H1 (cell line): ENCODE measurements at regions not wholly inside any gene's neighbourhood (a gene's known extent, or its start where the extent isn't known, plus 50 kb on each side); places are given as distances from the start of the nearest gene placed in this dataset.

Source experiments
- CTCF ChIA-PET: fragments of 300-600 bp; sonication (Branson Sonifier 250); formaldehyde crosslinking; loops from one replicate; lab custom pipeline; 2021; ENCODE audit not compliant: partially characterized antibody; lab: Charles Lee
- POLR2A ChIA-PET: fragments of 300-600 bp; sonication (Branson Sonifier 250); formaldehyde crosslinking; loops from one replicate; lab custom pipeline; 2021; ENCODE audit warnings: inconsistent platforms; ENCODE audit not compliant: partially characterized antibody; lab: Charles Lee
- DNase-seq, 2 experiments: peaks; one replicate each; pipeline versions ENCODE4 v3.0.0 to v3.0.0-alpha.2; 2010 to 2022; ENCODE audit warnings: low spot score in 2 of 2, low read depth in 1 of 2, mixed read lengths in 1 of 2
- FAIRE-seq: peaks from 2 replicates; lab custom pipeline; 2011; peaks lifted over from hg19 to GRCh38; lab: Jason Lieb, UNC
- H2AFZ ChIP-seq: 2 replicates; pipeline ENCODE4 v1.8.1; 2012; ENCODE audit warnings: low read length, inconsistent platforms
- H2AK5ac ChIP-seq: 2 replicates; pipeline ENCODE4 v1.6.1; 2013; ENCODE audit warnings: low read depth, low read length
- H2BK120ac ChIP-seq: replicated peaks from 2 replicates; pipeline ENCODE3; 2013; ENCODE audit warnings: low read depth, low read length, inconsistent platforms
- H2BK12ac ChIP-seq: 2 replicates; pipeline ENCODE4 v1.6.1; 2013; ENCODE audit warnings: low read depth, low read length
- H2BK15ac ChIP-seq: 2 replicates; pipeline ENCODE4 v1.6.1; 2013; ENCODE audit warnings: low read length
- H2BK20ac ChIP-seq: 2 replicates; pipeline ENCODE4 v1.6.1; 2013; ENCODE audit warnings: low read length
- H2BK5ac ChIP-seq: 2 replicates; pipeline ENCODE4 v1.6.1; 2013; ENCODE audit warnings: low read depth, low read length
- H3K14ac ChIP-seq: 2 replicates; pipeline ENCODE4 v1.6.1; 2013; ENCODE audit warnings: inconsistent platforms; ENCODE audit not compliant: insufficient read length
- H3K18ac ChIP-seq: 2 replicates; pipeline ENCODE4 v1.6.1; 2013; ENCODE audit warnings: low read length; ENCODE audit errors: extremely low read depth
- H3K23ac ChIP-seq: 2 replicates; pipeline ENCODE4 v1.6.1; 2013; ENCODE audit warnings: inconsistent platforms; ENCODE audit not compliant: insufficient read length
- H3K23me2 ChIP-seq: 2 replicates; pipeline ENCODE4 v1.6.1; 2013; ENCODE audit warnings: low read depth, low read length
- H3K27ac ChIP-seq: 2 replicates; pipeline ENCODE4 v1.6.1; 2011; ENCODE audit warnings: low read depth, low read length, inconsistent platforms
- H3K27me3 ChIP-seq, 4 experiments: replicated peaks in 1 of 4; 1 replicate in 1 of 4; 2 replicates in 3 of 4; pipeline versions ENCODE4 v1.6.1 to v1.8.1; 2011 to 2013; ENCODE audit warnings: low read length in 3 of 4, mild to moderate bottlenecking in 3 of 4, inconsistent platforms in 2 of 4, mixed read lengths in 2 of 4, moderate library complexity in 1 of 4; ENCODE audit not compliant: control insufficient read depth in 3 of 4, insufficient read depth in 3 of 4; ENCODE audit errors: extremely low read depth in 1 of 4
- H3K36me3 ChIP-seq, 4 experiments: 2 replicates each; pipeline versions ENCODE4 v1.6.1 to v1.8.1; 2011 to 2013; ENCODE audit warnings: mild to moderate bottlenecking in 4 of 4, low read length in 3 of 4, moderate library complexity in 2 of 4, control low read depth in 1 of 4, inconsistent platforms in 1 of 4; ENCODE audit not compliant: insufficient read depth in 4 of 4, control insufficient read depth in 2 of 4
- H3K4ac ChIP-seq: replicated peaks from 2 replicates; pipeline ENCODE3; 2013; ENCODE audit warnings: low read length, low read depth, mixed read lengths, inconsistent platforms; ENCODE audit not compliant: insufficient read length
- H3K4me1 ChIP-seq, 4 experiments: replicated peaks in 1 of 4; 1 replicate in 1 of 4; 2 replicates in 3 of 4; pipeline versions ENCODE4 v1.6.1 to v1.8.1; 2011 to 2013; ENCODE audit warnings: low read length in 3 of 4, inconsistent platforms in 2 of 4, mixed read lengths in 1 of 4; ENCODE audit not compliant: insufficient read depth in 4 of 4, control insufficient read depth in 3 of 4
- H3K4me2 ChIP-seq, 2 experiments: 2 replicates each; pipeline versions ENCODE4 v1.6.1 to v1.8.1; 2011 to 2013; ENCODE audit warnings: low read depth in 2 of 2, low read length in 2 of 2, control low read depth in 1 of 2, inconsistent platforms in 1 of 2, mild to moderate bottlenecking in 1 of 2; ENCODE audit not compliant: insufficient read depth in 1 of 2
- H3K4me3 ChIP-seq, 4 experiments: fragments of 200-600, 300-600 bp in 1 of 4; sonication (generic), shearing (Covaris generic), sonication (Bioruptor Twin) in 1 of 4; 2 replicates each; pipeline versions ENCODE4 v1.5.1 to v1.8.1; 2011 to 2016; ENCODE audit warnings: low read length in 4 of 4, low read depth in 3 of 4, control low read depth in 2 of 4, inconsistent platforms in 2 of 4, mild to moderate bottlenecking in 2 of 4, mixed read lengths in 1 of 4, moderate library complexity in 1 of 4; ENCODE audit not compliant: insufficient read depth in 2 of 4; ENCODE audit errors: extremely low read depth in 1 of 4
- H3K56ac ChIP-seq: replicated peaks from 2 replicates; pipeline ENCODE3; 2013; ENCODE audit warnings: low read depth, mild to moderate bottlenecking, mixed read lengths, low read length, inconsistent platforms; ENCODE audit not compliant: insufficient read length
- H3K79me1 ChIP-seq: 2 replicates; pipeline ENCODE4 v1.6.1; 2013; ENCODE audit warnings: low read depth, low read length, control low read depth
- H3K79me2 ChIP-seq, 2 experiments: 2 replicates each; pipeline versions ENCODE4 v1.6.1 to v1.8.1; 2012 to 2013; ENCODE audit warnings: low read length in 2 of 2, mild to moderate bottlenecking in 2 of 2, inconsistent platforms in 1 of 2; ENCODE audit not compliant: insufficient read depth in 2 of 2, control insufficient read depth in 1 of 2
- H3K9ac ChIP-seq, 4 experiments: replicated peaks in 1 of 4; 1 replicate in 1 of 4; 2 replicates in 3 of 4; pipeline versions ENCODE4 v1.6.1 to v1.8.1; 2011 to 2013; ENCODE audit warnings: low read depth in 3 of 4, low read length in 3 of 4, control low read depth in 2 of 4, mild to moderate bottlenecking in 2 of 4, moderate library complexity in 2 of 4, inconsistent platforms in 1 of 4; ENCODE audit errors: extremely low read depth in 1 of 4
- H3K9me3 ChIP-seq, 2 experiments: 2 replicates each; pipeline versions ENCODE4 v1.6.1 to v1.8.1; 2012 to 2013; ENCODE audit warnings: mild to moderate bottlenecking in 2 of 2, moderate library complexity in 2 of 2, control low read depth in 1 of 2, inconsistent platforms in 1 of 2, low read depth in 1 of 2, low read length in 1 of 2, mixed read lengths in 1 of 2; ENCODE audit not compliant: insufficient read depth in 2 of 2
- H4K20me1 ChIP-seq, 2 experiments: replicated peaks in 1 of 2; 2 replicates each; pipeline versions ENCODE3 to v1.8.1; 2011 to 2013; ENCODE audit warnings: inconsistent platforms in 2 of 2, low read length in 2 of 2, mild to moderate bottlenecking in 1 of 2; ENCODE audit not compliant: insufficient read depth in 2 of 2, control insufficient read depth in 1 of 2
- H4K5ac ChIP-seq: 2 replicates; pipeline ENCODE4 v1.6.1; 2013; ENCODE audit warnings: low read length, low read depth, mixed read lengths, inconsistent platforms; ENCODE audit not compliant: insufficient read length
- H4K8ac ChIP-seq: 2 replicates; pipeline ENCODE4 v1.8.0; 2013; ENCODE audit warnings: mild to moderate bottlenecking, moderate library complexity, low read length, inconsistent platforms; ENCODE audit not compliant: insufficient read depth; ENCODE audit errors: extremely low read depth
- H4K91ac ChIP-seq: replicated peaks from 2 replicates; pipeline ENCODE3; 2013; ENCODE audit warnings: low read length, mixed read lengths, inconsistent platforms; ENCODE audit not compliant: insufficient read length
- ATF2 ChIP-seq: IDR thresholded peaks from 2 replicates; pipeline ENCODE4 v1.6.1; 2012; ENCODE audit warnings: low read length, inconsistent platforms
- KDM5A ChIP-seq: fragments of 200-600 bp; IDR thresholded peaks from 2 replicates; pipeline ENCODE4 v1.7.1; 2012; ENCODE audit warnings: mild to moderate bottlenecking, low read length, inconsistent platforms, mixed read lengths
- MAFK ChIP-seq: IDR thresholded peaks from 2 replicates; pipeline ENCODE4 v1.6.1; 2012; ENCODE audit warnings: low read depth, mild to moderate bottlenecking, improper control_type of control experiment, low read length
- POU5F1 ChIP-seq: IDR thresholded peaks from 2 replicates; pipeline ENCODE4 v1.6.1; 2011; ENCODE audit warnings: low read depth, mild to moderate bottlenecking, low read length, moderate library complexity
- RAD21 ChIP-seq, 2 experiments: IDR thresholded peaks in 1 of 2; conservative IDR thresholded peaks in 1 of 2; 2 replicates each; pipeline ENCODE4 v1.6.1; 2011; ENCODE audit warnings: low read depth in 2 of 2, low read length in 2 of 2, improper control_type of control experiment in 1 of 2, inconsistent platforms in 1 of 2, mild to moderate bottlenecking in 1 of 2, moderate library complexity in 1 of 2
- SIN3A ChIP-seq, 2 experiments: IDR thresholded peaks in 1 of 2; conservative IDR thresholded peaks in 1 of 2; 2 replicates each; pipeline ENCODE4 v1.6.1; 2011 to 2012; ENCODE audit warnings: low read length in 2 of 2, improper control_type of control experiment in 1 of 2, low read depth in 1 of 2, mild to moderate bottlenecking in 1 of 2
- SIX5 ChIP-seq: IDR thresholded peaks from 2 replicates; pipeline ENCODE4 v1.6.1; 2011; ENCODE audit warnings: mild to moderate bottlenecking, low read depth, low read length
- WGBS, 2 experiments: shearing (Covaris generic) in 1 of 2; methylation state at CpG; one replicate each; pipeline versions ENCODE4 v1.1.6 to v1.1.7; 2013 to 2015; ENCODE audit warnings: low lambda C conversion rate in 2 of 2, mixed read lengths in 2 of 2, inconsistent platforms in 1 of 2, low coverage in 1 of 2, missing lambda C conversion rate in 1 of 2; ENCODE audit not compliant: insufficient replicate concordance in 2 of 2, insufficient coverage in 1 of 2, insufficient read length in 1 of 2; ENCODE audit errors: extremely low coverage in 1 of 2, missing lambda C conversion rate in 1 of 2; 5-methylcytosine and 5-hydroxymethylcytosine counted together

DNA sequence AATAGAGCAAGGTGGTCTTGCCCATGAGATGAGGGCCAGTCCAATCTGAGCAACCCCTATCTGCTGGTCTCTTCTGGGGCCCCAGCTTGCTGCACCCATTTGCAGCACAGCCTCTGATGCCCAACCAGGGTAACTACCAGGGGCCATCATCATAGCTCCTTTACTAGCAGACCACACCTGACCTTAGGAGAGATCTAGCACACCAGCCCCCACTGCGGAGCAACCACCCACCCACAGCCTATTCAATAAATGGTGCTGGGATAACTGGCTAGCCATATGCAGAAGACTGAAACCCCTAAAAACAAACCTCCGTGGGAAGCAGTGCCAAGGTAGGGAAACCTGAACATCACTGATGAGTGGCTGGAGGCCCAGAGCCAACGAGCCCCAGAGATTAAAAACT is 196.1 kb upstream of the RBBP8 start:
- ChIA-PET POLR2A (no interaction called here), CTCF (interaction anchor here (0.8 kb wide), 1 partner anchor 428 kb away, joined by 3 read pairs; no protein-coding TSS in a partner anchor)
- DNase-seq (no peak), FAIRE-seq (no peak)
- Histone ChIP-seq H2BK120ac (no peak overlapping the region), H4K20me1 (no peaks in the 10 kb centered on the region), H4K8ac (no peak overlapping the region), H3K9ac (no peak overlapping the region), H3K56ac (no peak overlapping the region), H3K23me2 (no peaks in the 10 kb centered on the region), H4K91ac (no peak overlapping the region), H3K4me1 (peaks cover 0 to 3% (median 0%) of the 10 kb centered on the region in 4 experiments; a peak in 1 of 7 replicates), H2BK12ac (no peak overlapping the region), H3K4me3 (no peak overlapping the region), H3K27me3 (no peaks in the 10 kb centered on the region), H2AK5ac (no peak overlapping the region), H3K27ac (no peak overlapping the region), H3K4me2 (no peak overlapping the region), H3K18ac (no peak overlapping the region), H2AFZ (no peak overlapping the region), H3K79me1 (no peaks in the 10 kb centered on the region), H3K9me3 (no peaks in the 10 kb centered on the region), H3K14ac (no peak overlapping the region), H4K5ac (no peak overlapping the region), H2BK5ac (no peak overlapping the region), H3K36me3 (no peaks in the 10 kb centered on the region), H2BK15ac (no peak overlapping the region), H3K4ac (no peak overlapping the region), H3K79me2 (no peaks in the 10 kb centered on the region), H3K23ac (no peak overlapping the region), H2BK20ac (no peak overlapping the region)
- WGBS, 2 experiments: 87% methylated on average over 3 of the region's 3 CpGs; no CpG with 5 or more reads in 1 of the 2 experiments
- no peak for TF ChIP-seq POU5F1
- no peak for TF ChIP-seq KDM5A
- no peak for TF ChIP-seq SIN3A (conservative IDR thresholded peaks at IDR 0.05 in 1 of 2, IDR thresholded peaks at IDR 0.05 in 1 of 2; ENCODE audit: low read depth in 1 of 2, low read length in 2 of 2)
- no peak for TF ChIP-seq MAFK
- no peak for TF ChIP-seq SIX5
- TF ChIP-seq RAD21 (IDR thresholded peaks at IDR 0.05 in 1 of 2, conservative IDR thresholded peaks at IDR 0.05 in 1 of 2; ENCODE audit: low read depth in 2 of 2, low read length in 2 of 2): no peak
- TF ChIP-seq ATF2: no peak
